Kidney (tissue), 13 donors: ENCODE measurements at regions not wholly inside any gene's neighbourhood (a gene's known extent, or its start where the extent isn't known, plus 50 kb on each side); places are given as distances from the start of the nearest gene placed in this dataset.

Experiments used
- DNase-seq, 5 donors: peaks; one replicate each; pipeline ENCODE4 v3.0.0-alpha.2; 2013 to 2020
- FAIRE-seq: peaks from 2 replicates; lab custom pipeline; 2012; peaks lifted over from hg19 to GRCh38; lab: Jason Lieb, UNC
- H3K27ac ChIP-seq, 2 donors: one replicate each; pipeline ENCODE4 v1.7.0; 2013; ENCODE audit warnings: low read depth in 2 of 2, low read length in 2 of 2, inconsistent platforms in 1 of 2
- H3K27me3 ChIP-seq: one replicate; pipeline ENCODE4 v1.7.1; 2013; ENCODE audit warnings: low read length, inconsistent platforms; ENCODE audit not compliant: control insufficient read depth, insufficient read depth
- H3K36me3 ChIP-seq, 3 donors: one replicate each; pipeline versions ENCODE4 v1.7.0 to v1.7.1; 2013; ENCODE audit warnings: low read length in 3 of 3, control low read depth in 1 of 3, inconsistent platforms in 1 of 3; ENCODE audit not compliant: insufficient read depth in 3 of 3, control insufficient read depth in 2 of 3
- H3K4me1 ChIP-seq, 3 donors: one replicate each; pipeline versions ENCODE4 v1.7.0 to v1.7.1; 2013; ENCODE audit warnings: low read length in 3 of 3, inconsistent platforms in 1 of 3, low read depth in 1 of 3; ENCODE audit not compliant: control insufficient read depth in 2 of 3, insufficient read depth in 2 of 3
- H3K4me3 ChIP-seq, 3 donors: one replicate each; pipeline versions ENCODE4 v1.7.0 to v1.8.1; 2013; ENCODE audit warnings: low read length in 3 of 3, control low read depth in 1 of 3, inconsistent platforms in 1 of 3
- H3K9ac ChIP-seq, 3 donors: one replicate each; pipeline versions ENCODE4 v1.7.0 to v1.7.1; 2013; ENCODE audit warnings: low read length in 3 of 3, control low read depth in 1 of 3, inconsistent platforms in 1 of 3
- H3K9me3 ChIP-seq, 3 donors: one replicate each; pipeline versions ENCODE4 v1.7.0 to v1.7.1; 2013; ENCODE audit warnings: low read length in 3 of 3, control low read depth in 1 of 3, inconsistent platforms in 1 of 3; ENCODE audit not compliant: control insufficient read depth in 2 of 3, insufficient read depth in 1 of 3
- CTCF ChIP-seq: IDR thresholded peaks from 3 replicates; pipeline ENCODE4 v1.5.1; 2012; ENCODE audit warnings: mild to moderate bottlenecking, moderate library complexity, borderline replicate concordance; ENCODE audit not compliant: insufficient read depth; ENCODE audit errors: extremely low read depth
- intact Hi-C: fragments of 100-400 bp; cut with DNase I; formaldehyde crosslinking; loops from one replicate; pipeline ENCODE4 v1.11.1; 2022
- donor health status: control.
- donor health status: control.
- donor health status: control.
- donor health status: control.
- donor health status: control.
- donor health status: DM: yes; HTN: yes; CAD: no.
- donor health status: Normal renal cell carcinoma (clear cell type).

GRCh38 chr12:88408823-88409222 is 171.4 kb downstream of the KITLG start:
- TF ChIP-seq CTCF, result no peak
- intact Hi-C loops, result no loop called here

GRCh38 chr12:88409257-88409656 is 171.0 kb downstream of the KITLG start:
- intact Hi-C loops, result no loop called here
- FAIRE-seq (no peak), DNase-seq (no peak)
- TF ChIP-seq CTCF, result no peak
- Histone ChIP-seq H3K4me3 (no peak overlapping the region), H3K36me3 (no peaks in the 10 kb centered on the region), H3K4me1 (no peaks in the 10 kb centered on the region), H3K9me3 (no peaks in the 10 kb centered on the region), H3K27ac (no peak overlapping the region), H3K27me3 (no peaks in the 10 kb centered on the region), H3K9ac (no peak overlapping the region)

More at GRCh38 chr12:88408823-88409222, 171.4 kb downstream of the KITLG start:
- Histone ChIP-seq H3K9ac (no peak overlapping the region), H3K9me3 (no peaks in the 10 kb centered on the region), H3K27me3 (no peaks in the 10 kb centered on the region), H3K4me1 (no peaks in the 10 kb centered on the region), H3K4me3 (no peak overlapping the region), H3K36me3 (no peaks in the 10 kb centered on the region), H3K27ac (no peak overlapping the region)
- FAIRE-seq (no peak), DNase-seq (no peak)

- H3K36me3 ChIP-seq, result no peaks in the 10 kb centered on the region
- H3K9me3 ChIP-seq, result no peaks in the 10 kb centered on the region
- H3K9ac ChIP-seq, result no peak overlapping the region
- TF ChIP-seq CTCF, result no peak
- no peaks in the 10 kb centered on the region for H3K27me3 ChIP-seq
- FAIRE-seq, result no peak
- H3K4me1 ChIP-seq, result no peaks in the 10 kb centered on the region
- H3K27ac ChIP-seq, result no peak overlapping the region
- intact Hi-C loops, result no loop called here
- H3K4me3 ChIP-seq, result no peak overlapping the region
- no peak for DNase-seq
Observed at GRCh38 chr12:88411689-88412088, 168.6 kb downstream of the KITLG start.

GRCh38 chr12:88413646-88414045 is 166.6 kb downstream of the KITLG start:
- H3K9me3 ChIP-seq, result no peaks in the 10 kb centered on the region
- DNase-seq, result no peak
- H3K4me3 ChIP-seq, result no peak overlapping the region
- TF ChIP-seq CTCF, result no peak
- intact Hi-C loops, result no loop called here
- H3K27ac ChIP-seq, result no peak overlapping the region
- no peaks in the 10 kb centered on the region for H3K4me1 ChIP-seq
- no peaks in the 10 kb centered on the region for H3K27me3 ChIP-seq
- H3K36me3 ChIP-seq, result no peaks in the 10 kb centered on the region
- no peak overlapping the region for H3K9ac ChIP-seq
- no peak for FAIRE-seq
